ENCODE measurements at regions not wholly inside any gene's neighbourhood (a gene's known extent, or its start where the extent isn't known, plus 50 kb on each side); places are given as distances from the start of the nearest gene placed in this dataset.
"Not testable (repeated sequence)": the region's sequence is repeated elsewhere in the genome, so short reads cannot be mapped to it uniquely, and the experiment has no call there.

GRCh38 chr15:38636597-38636996 is 72.0 kb upstream of the RASGRP1 start:
- no peaks in the 10 kb centered on the region for H3K9me3 Mint-ChIP-seq
- ATAC-seq (no peak), DNase-seq (ENCODE audit: low spot score in 2 of 2) (no peak)
- H3K36me3 Mint-ChIP-seq, result no peaks in the 10 kb centered on the region
- H3K4me1 Mint-ChIP-seq, result peaks cover 18% of the 10 kb centered on the region
- no peak overlapping the region for H3K4me3 Mint-ChIP-seq
- H3K27ac Mint-ChIP-seq, result no peak overlapping the region

- H3K27ac Mint-ChIP-seq, result no peak overlapping the region
- H3K36me3 Mint-ChIP-seq, result no peaks in the 10 kb centered on the region
- DNase-seq (ENCODE audit: low spot score in 2 of 2) (no peak), ATAC-seq (no peak)
- no peaks in the 10 kb centered on the region for H3K9me3 Mint-ChIP-seq
- H3K4me1 Mint-ChIP-seq, result peaks cover 9% of the 10 kb centered on the region
- no peak overlapping the region for H3K4me3 Mint-ChIP-seq
Observed at GRCh38 chr15:38638126-38638525, 73.5 kb upstream of the RASGRP1 start.

- ATAC-seq (no peak), DNase-seq (ENCODE audit: low spot score in 2 of 2) (no peak)
- Mint-ChIP-seq H3K27ac (no peak overlapping the region), H3K4me3 (no peak overlapping the region), H3K9me3 (no peaks in the 10 kb centered on the region), H3K36me3 (no peaks in the 10 kb centered on the region), H3K4me1 (peaks cover 9% of the 10 kb centered on the region)
Observed at GRCh38 chr15:38638811-38639210, 74.2 kb upstream of the RASGRP1 start.

GRCh38 chr15:38642689-38643270 is 78.2 kb upstream of the RASGRP1 start:
- H3K27ac Mint-ChIP-seq, result no peak overlapping the region
- H3K36me3 Mint-ChIP-seq, result no peaks in the 10 kb centered on the region
- H3K4me1 Mint-ChIP-seq, result peaks cover 10% of the 10 kb centered on the region
- H3K4me3 Mint-ChIP-seq, result no peak overlapping the region
- ATAC-seq, result no peak
- DNase-seq (ENCODE audit: low spot score in 2 of 2), result no peak
- H3K9me3 Mint-ChIP-seq, result no peaks in the 10 kb centered on the region

- ATAC-seq; H3K27ac Mint-ChIP-seq; H3K9me3 Mint-ChIP-seq; H3K4me3 Mint-ChIP-seq; DNase-seq (ENCODE audit: low spot score in 2 of 2); H3K36me3 Mint-ChIP-seq: not testable (repeated sequence)
- H3K4me1 Mint-ChIP-seq, result peaks cover 10% of the 10 kb centered on the region
Observed at GRCh38 chr15:38644353-38644752, 79.7 kb upstream of the RASGRP1 start.

GRCh38 chr15:38646716-38647115 is 82.1 kb upstream of the RASGRP1 start:
- H3K36me3 Mint-ChIP-seq, result no peaks in the 10 kb centered on the region
- H3K9me3 Mint-ChIP-seq, result no peaks in the 10 kb centered on the region
- H3K27ac Mint-ChIP-seq, result no peak overlapping the region
- H3K4me1 Mint-ChIP-seq, result peaks cover 21% of the 10 kb centered on the region
- ATAC-seq (no peak), DNase-seq (ENCODE audit: low spot score in 2 of 2) (no peak)
- H3K4me3 Mint-ChIP-seq, result no peak overlapping the region

- DNase-seq (ENCODE audit: low spot score in 2 of 2), result no peak
- Mint-ChIP-seq H3K9me3 (no peaks in the 10 kb centered on the region), H3K27ac (peak overlapping the region; percentile 40), H3K4me3 (no peak overlapping the region), H3K4me1 (peaks cover 30% of the 10 kb centered on the region), H3K36me3 (no peaks in the 10 kb centered on the region)
- no peak for ATAC-seq
Observed at GRCh38 chr15:38647683-38648082, 83.1 kb upstream of the RASGRP1 start.

- H3K4me1 Mint-ChIP-seq, result peaks cover 36% of the 10 kb centered on the region
- H3K27ac Mint-ChIP-seq, result no peak overlapping the region
- DNase-seq (ENCODE audit: low spot score in 2 of 2), result no peak
- H3K36me3 Mint-ChIP-seq, result no peaks in the 10 kb centered on the region
- ATAC-seq, result no peak
- H3K9me3 Mint-ChIP-seq, result no peaks in the 10 kb centered on the region
- H3K4me3 Mint-ChIP-seq, result no peak overlapping the region
Observed at GRCh38 chr15:38648121-38648843, 83.7 kb upstream of the RASGRP1 start.

GRCh38 chr15:38650384-38650783 is 85.8 kb upstream of the RASGRP1 start:
- no peaks in the 10 kb centered on the region for H3K9me3 Mint-ChIP-seq
- H3K36me3 Mint-ChIP-seq, result no peaks in the 10 kb centered on the region
- DNase-seq (ENCODE audit: low spot score in 2 of 2) (no peak), ATAC-seq (no peak)
- peaks cover 44% of the 10 kb centered on the region for H3K4me1 Mint-ChIP-seq
- peak overlapping the region; percentile 95 for H3K27ac Mint-ChIP-seq
- no peak overlapping the region for H3K4me3 Mint-ChIP-seq

GRCh38 chr15:38650936-38651327 is 86.3 kb upstream of the RASGRP1 start:
- Mint-ChIP-seq H3K9me3 (no peaks in the 10 kb centered on the region), H3K36me3 (no peaks in the 10 kb centered on the region), H3K27ac (peak overlapping the region; percentile 95), H3K4me1 (peaks cover 44% of the 10 kb centered on the region), H3K4me3 (peak overlapping the region; percentile 64)
- ATAC-seq, result no peak
- DNase-seq (ENCODE audit: low spot score in 2 of 2), result no peak

GRCh38 chr15:38651328-38652038 is 86.9 kb upstream of the RASGRP1 start:
- Mint-ChIP-seq H3K4me3 (peak overlapping the region; percentile 64), H3K9me3 (no peaks in the 10 kb centered on the region), H3K36me3 (no peaks in the 10 kb centered on the region), H3K27ac (peak overlapping the region; percentile 95), H3K4me1 (peaks cover 43% of the 10 kb centered on the region)
- DNase-seq (ENCODE audit: low spot score in 2 of 2), result peak in 1 of 2 donors; percentile 62
- ATAC-seq, result peak; percentile 58

GRCh38 chr15:38652183-38652794 is 87.7 kb upstream of the RASGRP1 start:
- Mint-ChIP-seq H3K4me3 (peak overlapping the region; percentile 64), H3K27ac (peak overlapping the region; percentile 95), H3K9me3 (no peaks in the 10 kb centered on the region), H3K4me1 (peaks cover 38% of the 10 kb centered on the region), H3K36me3 (no peaks in the 10 kb centered on the region)
- ATAC-seq (peak; percentile 50), DNase-seq (ENCODE audit: low spot score in 2 of 2) (no peak)

- H3K4me3 Mint-ChIP-seq, result peak overlapping the region; percentile 64
- DNase-seq (ENCODE audit: low spot score in 2 of 2), result peak; percentile 30 to 79
- ATAC-seq, result peak; percentile 84
- H3K36me3 Mint-ChIP-seq, result no peaks in the 10 kb centered on the region
- H3K4me1 Mint-ChIP-seq, result peaks cover 39% of the 10 kb centered on the region
- peak overlapping the region; percentile 95 for H3K27ac Mint-ChIP-seq
- H3K9me3 Mint-ChIP-seq, result no peaks in the 10 kb centered on the region
Observed at GRCh38 chr15:38652998-38653397, 88.4 kb upstream of the RASGRP1 start.

GRCh38 chr15:38658431-38658830 is 93.8 kb upstream of the RASGRP1 start:
- no peak for DNase-seq (ENCODE audit: low spot score in 2 of 2)
- no peak overlapping the region for H3K4me3 Mint-ChIP-seq
- peak overlapping the region; percentile 30 for H3K27ac Mint-ChIP-seq
- H3K9me3 Mint-ChIP-seq, result no peaks in the 10 kb centered on the region
- no peaks in the 10 kb centered on the region for H3K36me3 Mint-ChIP-seq
- H3K4me1 Mint-ChIP-seq, result peaks cover 32% of the 10 kb centered on the region
- ATAC-seq, result peak; percentile 53

- Mint-ChIP-seq H3K36me3 (no peaks in the 10 kb centered on the region), H3K4me3 (peak overlapping the region; percentile 48), H3K27ac (peak overlapping the region; percentile 91), H3K4me1 (peaks cover 35% of the 10 kb centered on the region), H3K9me3 (no peaks in the 10 kb centered on the region)
- DNase-seq (ENCODE audit: low spot score in 2 of 2), result no peak
- ATAC-seq, result peak; percentile 92
Observed at GRCh38 chr15:38660738-38661137, 96.1 kb upstream of the RASGRP1 start.

All from stimulated activated effector memory CD8-positive, alpha-beta T cell treated with anti-CD3 and anti-CD28 coated beads, Interleukin-12 subunit alpha, Interleukin-12 subunit beta, amount 100 ng/mL, for 72 hours (primary cell).